Left ventricle myocardium inferior (tissue), 1 donor: ENCODE measurements at regions not wholly inside any gene's neighbourhood (a gene's known extent, or its start where the extent isn't known, plus 50 kb on each side); places are given as distances from the start of the nearest gene placed in this dataset.

ENCODE experiments used
- DNase-seq: peaks from one replicate; pipeline ENCODE4 v3.0.0-alpha.2; 2020
- H3K27ac ChIP-seq: fragments of 200-600 bp; replicated peaks from 2 replicates; pipeline ENCODE4 v1.8.0; 2021
- H3K27me3 ChIP-seq: fragments of 200-600 bp; 2 replicates; pipeline ENCODE4 v1.8.0; 2021; ENCODE audit warnings: low read depth
- H3K36me3 ChIP-seq: fragments of 200-600 bp; 2 replicates; pipeline ENCODE4 v1.8.0; 2021
- H3K4me1 ChIP-seq: fragments of 200-600 bp; 2 replicates; pipeline ENCODE4 v1.8.0; 2021
- H3K4me3 ChIP-seq: fragments of 200-600 bp; 2 replicates; pipeline ENCODE4 v1.8.0; 2021; ENCODE audit warnings: mild to moderate bottlenecking, moderate library complexity
- H3K9me3 ChIP-seq: fragments of 200-600 bp; replicated peaks from 2 replicates; pipeline ENCODE4 v1.8.0; 2021
- CTCF ChIP-seq: fragments of 200-600 bp; IDR thresholded peaks from 2 replicates; pipeline ENCODE4 v1.8.0; 2021; ENCODE audit warnings: antibody characterized with exemption, mild to moderate bottlenecking, borderline replicate concordance
- intact Hi-C: fragments of 100-400 bp; cut with micrococcal nuclease; formaldehyde crosslinking; loops from one replicate; pipeline ENCODE4 v1.11.0; 2022
- donor health status: DM: no; HTN: yes; CAD: no; lungs with severe emphysema.

- Histone ChIP-seq H3K9me3 (no peaks in the 10 kb centered on the region), H3K27me3 (peaks cover 2% of the 10 kb centered on the region), H3K4me3 (no peak overlapping the region), H3K4me1 (no peaks in the 10 kb centered on the region), H3K36me3 (no peaks in the 10 kb centered on the region), H3K27ac (no peak overlapping the region)
- no peak for DNase-seq
- intact Hi-C loops: no loop called here
- no peak for TF ChIP-seq CTCF
Observed at GRCh38 chr2:200243441-200243840, 63.1 kb upstream of the SPATS2L start.

- Histone ChIP-seq H3K4me3 (no peak overlapping the region), H3K36me3 (no peaks in the 10 kb centered on the region)
- DNase-seq: no peak
Observed at GRCh38 chr2:200244111-200244510, 62.4 kb upstream of the SPATS2L start.

GRCh38 chr2:200247494-200247893 is 59.0 kb upstream of the SPATS2L start:
- H3K9me3 ChIP-seq: no peaks in the 10 kb centered on the region
- H3K27me3 ChIP-seq: peaks cover 6% of the 10 kb centered on the region
- no peak overlapping the region for H3K27ac ChIP-seq
- no peak for DNase-seq
- H3K36me3 ChIP-seq: no peaks in the 10 kb centered on the region
- intact Hi-C loops: no loop called here
- H3K4me1 ChIP-seq: no peaks in the 10 kb centered on the region
- H3K4me3 ChIP-seq: no peak overlapping the region
- TF ChIP-seq CTCF: no peak

More at GRCh38 chr2:200244111-200244510, 62.4 kb upstream of the SPATS2L start:
- H3K4me1 ChIP-seq: no peaks in the 10 kb centered on the region
- TF ChIP-seq CTCF: no peak
- intact Hi-C loops: no loop called here
- no peaks in the 10 kb centered on the region for H3K9me3 ChIP-seq
- no peak overlapping the region for H3K27ac ChIP-seq
- peaks cover 6% of the 10 kb centered on the region for H3K27me3 ChIP-seq

- Histone ChIP-seq H3K4me3 (no peak overlapping the region), H3K9me3 (no peaks in the 10 kb centered on the region), H3K4me1 (peaks cover 17% of the 10 kb centered on the region), H3K27me3 (peaks cover 6% of the 10 kb centered on the region), H3K36me3 (no peaks in the 10 kb centered on the region), H3K27ac (peak overlapping the region; percentile 38)
- intact Hi-C loops: no loop called here
- TF ChIP-seq CTCF: no peak
- DNase-seq: no peak
Observed at GRCh38 chr2:200252265-200253067, 54.0 kb upstream of the SPATS2L start.

GRCh38 chr2:200253639-200254038 is 52.9 kb upstream of the SPATS2L start:
- peak; percentile 19 for DNase-seq
- no peak for TF ChIP-seq CTCF

More at GRCh38 chr2:200253639-200254038, 52.9 kb upstream of the SPATS2L start:
- Histone ChIP-seq H3K27ac (peak overlapping the region; percentile 27), H3K4me3 (no peak overlapping the region), H3K9me3 (no peaks in the 10 kb centered on the region), H3K4me1 (peaks cover 17% of the 10 kb centered on the region), H3K27me3 (peaks cover 1% of the 10 kb centered on the region), H3K36me3 (no peaks in the 10 kb centered on the region)
- intact Hi-C loops: no loop called here
